GM23248 (cell line): ENCODE measurements at regions not wholly inside any gene's neighbourhood (a gene's known extent, or its start where the extent isn't known, plus 50 kb on each side); places are given as distances from the start of the nearest gene placed in this dataset.

Experiments used
- EZH2 ChIP-seq: fragments of 200-600 bp; sonication (generic); IDR thresholded peaks from 2 replicates; pipeline ENCODE4 v1.6.1; 2018; ENCODE audit warnings: antibody characterized with exemption, mild to moderate bottlenecking; ENCODE audit not compliant: insufficient read depth, poor library complexity, severe bottlenecking
- EZH2phosphoT487 ChIP-seq: fragments of 200-600 bp; sonication (generic); IDR thresholded peaks from 2 replicates; pipeline ENCODE4 v1.6.1; 2018; ENCODE audit warnings: antibody characterized with exemption, moderate library complexity, mild to moderate bottlenecking, low read depth; ENCODE audit not compliant: insufficient read depth

DNA sequence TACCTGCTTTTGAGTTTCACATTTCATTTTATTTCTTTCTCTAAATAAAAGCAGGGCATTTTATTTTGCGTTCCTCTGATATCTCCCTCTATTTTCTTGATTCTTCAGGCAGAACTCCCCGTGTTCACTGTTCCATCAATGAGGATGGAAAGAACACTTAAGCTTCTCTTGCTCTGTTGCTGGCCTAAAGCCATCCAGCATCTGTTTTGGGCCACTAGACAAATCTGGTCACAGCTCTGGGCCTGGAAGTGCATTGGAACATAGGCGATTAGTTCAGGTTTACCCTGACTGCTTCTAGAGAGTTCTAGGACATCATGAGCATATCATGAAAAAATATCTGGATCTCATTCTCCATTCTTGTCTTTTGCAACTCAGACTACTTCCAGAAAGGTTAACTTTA is 611.2 kb downstream of the UTRN start:
- no peak for TF ChIP-seq EZH2phosphoT487
- TF ChIP-seq EZH2: no peak
